ENCODE measurements at regions not wholly inside any gene's neighbourhood (a gene's known extent, or its start where the extent isn't known, plus 50 kb on each side); places are given as distances from the start of the nearest gene placed in this dataset.

DNA sequence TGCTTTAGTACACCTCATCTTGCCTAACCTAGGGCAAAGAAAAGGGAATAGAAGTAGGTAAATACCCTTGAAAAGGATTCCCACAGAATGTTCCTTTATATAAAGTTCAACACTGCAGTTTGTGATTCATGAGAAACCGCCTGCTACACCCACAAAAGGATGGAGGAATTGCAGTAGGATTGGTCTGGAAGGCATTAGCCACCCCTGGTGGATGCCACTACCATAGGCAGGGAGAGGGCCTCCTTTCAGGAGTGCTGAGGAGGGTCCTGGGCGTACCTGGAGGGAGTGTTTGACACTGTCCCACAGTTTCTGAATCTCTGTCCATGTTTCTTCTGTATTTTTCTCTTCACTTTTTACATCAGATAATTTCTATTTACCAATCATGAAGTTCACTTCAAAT, 221.8 kb upstream of the TMEM72 start:
- no peak for DNase-seq

DNA sequence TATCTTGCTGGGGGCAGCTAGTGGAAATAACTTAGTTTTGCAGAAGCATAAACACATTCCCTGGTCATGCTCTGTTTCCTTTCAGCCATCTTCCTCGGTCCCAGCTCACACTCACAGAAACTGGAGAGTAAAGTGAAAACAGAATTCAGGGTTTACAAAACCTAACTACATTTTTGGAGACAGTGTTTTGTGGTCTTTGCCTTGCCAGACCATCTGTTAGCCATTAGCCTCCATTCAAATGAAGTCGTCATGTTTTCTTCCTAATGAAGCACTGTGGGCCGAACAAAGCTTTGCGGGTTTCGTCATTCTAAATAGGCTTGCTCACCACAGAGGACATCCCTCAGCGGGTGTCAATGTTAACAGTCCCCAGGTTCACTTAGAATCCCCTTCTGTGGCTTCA, 214.6 kb upstream of the TMEM72 start:
- DNase-seq = no peak

DNA sequence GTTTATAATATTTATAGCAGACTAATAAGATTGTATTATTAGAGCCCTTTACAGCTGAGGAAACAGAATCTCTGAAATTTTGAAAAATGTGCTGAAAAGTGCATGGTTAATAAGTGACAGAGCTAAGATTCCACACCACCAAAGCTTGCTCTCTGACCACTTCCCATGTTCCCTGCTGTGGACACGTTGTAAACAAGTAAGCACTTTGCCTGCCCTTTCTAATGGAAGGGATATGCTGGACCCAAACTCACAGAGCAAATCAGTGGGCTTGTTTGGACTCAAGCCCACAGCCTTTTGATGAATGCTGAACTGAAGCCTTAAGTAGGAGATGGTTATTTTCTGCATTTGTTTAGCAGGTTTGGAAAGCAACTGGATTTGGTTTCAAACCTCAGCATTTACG, 214.0 kb upstream of the TMEM72 start:
- DNase-seq = no peak

DNA sequence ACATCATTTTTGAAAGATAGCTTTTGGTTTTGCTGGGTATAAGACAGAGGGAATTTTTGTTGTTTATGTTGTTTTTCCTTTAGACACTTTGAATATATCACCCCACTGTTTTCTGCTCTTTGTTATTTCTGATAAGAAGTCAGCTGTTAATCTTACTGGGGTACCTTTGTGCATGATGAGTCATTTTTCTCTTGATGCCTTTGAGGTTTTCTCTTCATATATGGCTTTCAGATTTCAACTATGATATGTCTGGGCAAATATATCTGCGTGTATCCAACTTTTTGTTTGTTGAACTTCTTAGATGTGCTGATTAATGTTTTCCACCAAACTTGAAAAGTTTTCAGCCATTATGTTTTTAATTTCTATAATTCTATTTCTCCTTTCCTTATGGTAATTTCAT, 208.6 kb upstream of the TMEM72 start:
- no peak for DNase-seq

DNA sequence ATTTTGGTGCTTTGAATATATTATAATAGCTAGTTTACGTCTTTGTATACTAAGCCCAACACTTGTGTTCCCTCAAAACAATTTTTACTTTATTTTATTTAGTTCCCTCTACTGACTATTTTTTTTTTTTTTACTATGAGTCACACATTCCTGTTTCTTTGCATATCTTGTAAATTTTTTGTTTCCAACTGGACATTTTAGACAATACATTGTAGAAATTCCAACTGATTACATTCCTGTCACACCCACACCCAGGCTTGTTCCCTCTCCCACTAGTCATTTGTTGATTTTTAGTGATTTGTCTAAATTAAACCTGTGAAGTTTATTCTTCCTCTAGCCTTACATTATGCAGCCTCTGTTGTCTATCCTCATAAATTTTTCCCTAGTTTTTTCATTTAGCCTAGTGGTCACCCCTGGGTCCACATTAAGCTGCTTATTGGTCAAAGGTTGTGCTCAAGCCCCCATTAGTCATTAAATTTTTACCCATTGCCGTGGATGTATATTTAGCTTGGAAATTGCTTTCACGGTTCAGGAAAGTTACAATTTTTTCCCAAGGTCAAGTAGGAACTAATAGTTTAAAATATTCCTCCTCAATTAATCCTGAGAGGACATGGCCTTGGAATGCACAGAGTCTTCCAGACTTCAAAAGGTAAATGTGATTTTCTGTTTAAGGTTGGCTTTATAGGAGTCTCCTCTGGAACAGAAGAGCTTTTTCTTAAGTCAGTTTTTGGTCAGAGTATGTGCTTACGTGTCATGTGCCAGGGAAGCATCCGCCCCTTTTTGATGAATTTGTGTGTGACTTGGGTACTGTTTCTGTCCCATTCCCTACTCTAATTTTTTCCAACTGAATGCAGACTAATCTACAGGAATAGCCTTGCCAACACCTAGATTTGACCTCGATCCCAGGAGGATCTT, 207.6 kb upstream of the TMEM72 start:
- DNase-seq = no peak

DNA sequence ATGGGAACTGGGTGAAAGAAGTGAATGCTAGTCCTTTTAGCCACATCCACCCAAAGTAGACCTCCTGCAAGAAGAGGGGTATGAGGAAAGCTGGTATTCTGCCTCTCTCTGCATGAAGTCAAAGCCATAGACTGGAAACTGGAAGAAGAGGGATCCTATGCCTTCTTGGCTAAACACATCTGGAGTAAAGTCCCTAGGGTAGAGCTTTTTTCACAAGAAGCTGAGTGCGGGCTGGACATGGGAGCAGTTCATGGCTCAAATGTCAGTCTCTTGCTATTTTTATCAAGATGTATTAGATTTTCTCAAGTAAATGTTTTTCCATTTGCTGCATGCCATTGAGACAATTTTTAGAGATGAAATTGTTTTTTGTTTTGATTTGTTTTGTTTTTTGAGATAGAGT, 206.5 kb upstream of the TMEM72 start:
- no peak for DNase-seq

DNA sequence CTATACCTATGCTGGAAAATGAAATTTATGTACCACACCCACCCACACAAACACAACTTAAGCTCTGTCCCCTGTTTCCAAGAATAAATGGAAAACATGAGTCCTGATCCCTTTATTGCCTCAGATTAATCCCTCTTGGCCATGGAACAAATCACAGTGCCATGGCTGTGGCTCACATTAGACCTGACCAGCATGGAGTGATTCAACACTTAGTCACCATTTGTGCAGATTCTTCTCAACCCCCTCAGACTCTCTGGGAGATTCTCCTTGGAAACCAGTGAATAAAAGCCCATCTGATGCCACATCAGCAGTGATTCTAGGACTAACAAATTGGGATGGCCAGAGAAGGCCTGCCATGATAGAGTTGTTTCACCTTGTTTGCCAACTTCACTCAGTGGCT, 204.4 kb upstream of the TMEM72 start:
- DNase-seq = no peak

DNA sequence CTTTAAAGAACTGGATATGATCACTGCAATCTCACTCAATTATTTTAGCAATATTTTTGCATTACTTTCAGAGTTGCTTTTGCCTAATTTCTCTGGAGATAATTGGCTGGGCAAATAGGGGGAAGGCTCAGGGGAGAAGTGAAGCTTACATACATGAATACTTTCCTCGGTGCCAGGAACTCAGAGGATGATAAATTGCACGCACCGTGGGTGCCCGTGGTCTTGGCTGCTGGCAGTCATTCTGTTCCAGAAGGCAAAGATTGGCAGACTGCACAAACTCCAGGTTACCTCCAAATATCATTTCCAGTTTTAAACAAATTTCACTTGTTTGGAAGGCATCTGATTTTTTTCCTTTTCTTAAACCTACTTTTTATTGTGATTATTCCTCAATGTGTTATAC, 197.8 kb upstream of the TMEM72 start:
- DNase-seq = no peak

DNA sequence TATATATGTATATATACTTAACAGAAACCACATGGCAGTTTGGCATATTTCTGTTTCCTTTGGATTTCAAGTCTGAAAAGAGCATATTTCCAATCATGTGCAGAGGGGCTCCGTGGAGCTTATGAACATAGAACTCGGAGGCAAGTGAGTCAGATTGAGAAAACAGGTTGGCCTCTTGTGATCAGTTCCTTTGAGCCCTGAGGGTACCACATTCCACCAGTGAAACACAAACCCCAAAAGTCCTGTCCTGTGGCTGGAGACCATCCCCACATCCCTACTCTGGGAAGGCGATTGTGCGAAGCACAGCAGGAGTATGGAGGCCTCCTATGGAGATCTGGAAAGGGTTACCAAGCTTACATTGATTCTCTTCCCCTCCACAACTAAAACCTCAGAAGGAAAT, 196.7 kb upstream of the TMEM72 start:
- DNase-seq = no peak

DNA sequence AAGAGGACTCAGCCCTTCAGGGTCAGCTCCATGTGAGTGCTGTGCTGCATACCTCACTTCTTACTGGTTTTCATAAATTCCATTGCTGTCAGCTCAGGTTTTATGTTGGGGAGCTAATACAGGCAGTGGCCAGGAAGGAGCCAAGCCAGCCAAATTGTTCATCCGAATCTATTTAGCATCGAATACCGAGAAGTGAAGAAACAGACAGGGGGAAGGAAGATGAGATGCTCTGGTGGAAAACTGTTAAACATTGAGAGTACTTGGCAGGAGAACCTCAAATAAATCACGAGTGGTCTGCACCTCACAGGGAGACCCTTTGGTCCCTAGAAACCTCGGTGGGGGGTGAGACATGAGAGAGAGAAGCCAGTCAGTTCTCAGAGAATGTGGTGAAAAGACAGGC, 196.0 kb upstream of the TMEM72 start:
- no peak for DNase-seq

DNA sequence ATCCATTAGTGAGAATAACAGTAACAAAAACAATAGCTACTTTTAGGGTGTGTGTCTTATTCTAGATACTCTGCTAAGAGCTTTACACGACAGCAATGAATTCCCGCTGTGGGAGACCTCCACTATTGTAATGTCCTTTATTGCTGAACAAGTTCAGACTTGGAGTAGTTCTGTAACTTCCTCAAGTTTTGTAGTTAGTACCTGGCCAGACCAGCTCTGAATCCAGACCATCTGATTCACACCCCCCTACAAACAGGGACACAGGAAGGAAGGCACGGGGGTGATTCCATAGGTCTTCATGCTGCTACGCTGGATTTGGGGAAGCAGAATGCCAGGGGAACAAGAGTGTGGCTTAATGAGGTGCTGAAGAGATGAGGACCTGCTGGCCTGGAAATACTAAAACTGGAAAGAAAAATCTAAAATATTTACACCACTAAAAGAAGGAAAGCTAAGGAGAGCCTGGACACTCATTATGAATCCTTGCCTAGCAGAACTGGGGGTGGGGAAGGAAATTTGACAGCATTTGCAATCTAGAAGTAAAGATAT, 194.6 kb upstream of the TMEM72 start:
- DNase-seq = no peak

DNA sequence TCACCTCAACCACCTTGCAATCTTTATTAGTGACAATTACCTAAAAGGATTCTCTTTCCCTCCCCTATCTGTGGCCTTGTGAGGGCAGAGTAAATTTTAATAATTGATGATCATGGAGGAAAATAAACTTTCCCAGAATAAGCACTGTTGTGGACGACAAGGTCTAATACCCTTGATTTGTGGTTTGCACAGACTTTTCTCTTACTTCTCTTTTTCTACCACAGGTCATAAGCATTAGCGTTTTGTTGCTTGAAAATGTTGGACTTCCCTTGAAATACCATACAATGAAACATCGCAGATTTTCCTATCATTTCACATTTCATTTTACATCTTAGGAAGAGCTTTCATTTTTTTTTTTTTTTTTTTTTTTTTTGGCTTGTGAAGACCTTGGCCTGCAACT, 188.1 kb upstream of the TMEM72 start:
- DNase-seq = no peak

DNA sequence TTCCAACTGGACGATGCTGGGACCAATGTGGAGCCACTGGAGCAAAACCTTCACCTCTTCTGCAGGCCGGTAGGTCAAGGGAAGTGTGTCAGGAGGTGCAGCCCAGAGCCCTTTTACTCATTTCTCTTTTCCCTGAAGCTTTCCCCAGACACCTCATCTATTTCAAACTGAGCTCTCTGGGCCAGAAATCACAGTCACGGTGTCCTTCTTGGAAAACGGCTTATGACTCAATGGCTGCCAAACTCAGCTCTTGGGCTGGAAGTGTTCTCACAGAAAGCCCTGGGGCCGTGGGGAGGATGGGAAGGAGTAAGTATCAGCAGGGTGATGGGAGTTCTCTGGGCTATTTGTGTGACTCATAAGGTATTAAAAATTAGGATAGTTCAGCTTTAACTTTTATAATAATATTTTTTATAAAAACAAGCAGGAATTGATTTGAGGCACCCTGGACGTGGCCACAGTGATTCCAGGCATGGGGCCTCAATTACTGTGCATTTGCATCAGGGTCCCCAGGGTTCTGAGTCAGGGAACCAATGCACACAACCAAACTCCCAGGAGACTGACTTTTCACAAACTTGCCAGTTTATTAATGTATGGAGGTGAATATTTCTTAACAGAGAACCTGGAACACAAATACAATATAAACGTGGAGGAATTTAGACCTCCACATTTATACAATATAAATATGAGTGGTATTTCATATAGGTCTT, 187.4 kb upstream of the TMEM72 start:
- DNase-seq = no peak

DNA sequence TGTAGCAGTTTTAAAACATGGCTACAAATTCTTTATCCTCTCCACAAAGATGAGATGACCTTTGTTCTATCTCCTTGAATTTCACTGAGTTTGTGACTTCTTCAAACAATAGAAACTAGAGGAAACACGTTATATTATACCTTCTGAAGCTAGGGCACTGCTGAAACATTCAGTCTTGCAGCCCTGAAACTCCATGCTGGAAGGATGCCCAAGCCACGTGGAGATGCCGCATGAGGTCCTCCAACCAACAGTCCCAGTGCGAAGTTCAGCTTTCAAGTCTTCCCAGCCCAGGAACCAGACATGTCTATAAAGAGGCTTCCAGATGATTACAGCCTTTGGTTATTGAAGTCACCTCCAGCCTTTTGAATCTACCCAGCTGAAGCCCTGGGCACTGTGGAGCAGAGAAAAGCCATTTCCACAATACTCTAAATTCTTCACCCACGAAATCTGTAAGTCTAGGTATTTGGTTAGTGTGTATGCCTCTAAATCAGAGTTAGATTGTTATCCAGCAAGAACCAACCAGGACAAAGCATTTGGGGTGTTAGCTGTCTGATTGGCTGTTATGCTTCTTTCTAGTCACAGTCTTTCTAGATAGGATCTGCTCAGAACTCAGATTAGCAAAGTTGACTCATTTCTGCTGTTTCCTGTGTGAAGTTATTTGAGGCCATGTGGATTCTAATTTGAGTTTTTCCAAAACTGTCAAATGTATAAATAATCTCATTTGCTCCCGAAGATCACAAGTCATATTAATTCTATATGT, 186.5 kb upstream of the TMEM72 start:
- no peak for DNase-seq

DNA sequence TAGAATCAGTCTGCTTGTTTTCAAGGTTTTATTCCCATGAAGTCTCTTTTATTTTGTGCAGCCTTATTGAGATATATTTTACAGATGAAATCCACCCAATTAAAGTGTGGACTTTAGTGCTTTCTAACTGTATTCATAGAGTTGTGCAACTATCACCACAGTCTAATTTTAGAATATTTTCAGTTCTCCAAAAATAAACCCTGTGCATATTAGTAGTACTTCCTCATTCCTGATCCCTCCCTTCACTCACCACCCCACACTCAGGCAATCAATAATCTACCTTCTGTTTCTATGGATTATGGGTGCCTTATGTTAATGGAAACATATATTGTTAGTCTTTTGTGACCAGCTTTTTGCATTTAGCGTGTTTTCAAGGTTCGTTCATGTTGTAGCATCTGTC, 185.7 kb upstream of the TMEM72 start:
- no peak for DNase-seq

DNA sequence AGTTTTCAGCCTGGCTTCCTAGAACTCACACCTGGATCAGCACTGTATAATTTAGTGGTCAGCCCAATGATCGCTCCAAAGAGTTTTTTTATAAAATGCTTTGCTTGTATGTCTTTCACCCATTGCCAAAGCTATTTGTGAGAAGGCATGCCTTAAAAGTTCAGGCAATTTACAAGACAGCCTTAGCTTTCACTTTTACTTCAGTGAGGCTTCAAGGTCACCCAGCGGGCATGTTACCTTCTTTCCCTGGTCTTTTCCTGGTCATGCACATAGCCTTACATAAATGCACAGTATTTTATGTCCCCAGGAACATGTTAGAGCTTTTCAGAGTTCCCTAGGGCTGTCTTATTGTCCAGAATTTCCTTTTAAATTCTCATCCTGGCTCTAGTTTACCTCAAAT, 179.9 kb upstream of the TMEM72 start:
- DNase-seq = no peak

DNA sequence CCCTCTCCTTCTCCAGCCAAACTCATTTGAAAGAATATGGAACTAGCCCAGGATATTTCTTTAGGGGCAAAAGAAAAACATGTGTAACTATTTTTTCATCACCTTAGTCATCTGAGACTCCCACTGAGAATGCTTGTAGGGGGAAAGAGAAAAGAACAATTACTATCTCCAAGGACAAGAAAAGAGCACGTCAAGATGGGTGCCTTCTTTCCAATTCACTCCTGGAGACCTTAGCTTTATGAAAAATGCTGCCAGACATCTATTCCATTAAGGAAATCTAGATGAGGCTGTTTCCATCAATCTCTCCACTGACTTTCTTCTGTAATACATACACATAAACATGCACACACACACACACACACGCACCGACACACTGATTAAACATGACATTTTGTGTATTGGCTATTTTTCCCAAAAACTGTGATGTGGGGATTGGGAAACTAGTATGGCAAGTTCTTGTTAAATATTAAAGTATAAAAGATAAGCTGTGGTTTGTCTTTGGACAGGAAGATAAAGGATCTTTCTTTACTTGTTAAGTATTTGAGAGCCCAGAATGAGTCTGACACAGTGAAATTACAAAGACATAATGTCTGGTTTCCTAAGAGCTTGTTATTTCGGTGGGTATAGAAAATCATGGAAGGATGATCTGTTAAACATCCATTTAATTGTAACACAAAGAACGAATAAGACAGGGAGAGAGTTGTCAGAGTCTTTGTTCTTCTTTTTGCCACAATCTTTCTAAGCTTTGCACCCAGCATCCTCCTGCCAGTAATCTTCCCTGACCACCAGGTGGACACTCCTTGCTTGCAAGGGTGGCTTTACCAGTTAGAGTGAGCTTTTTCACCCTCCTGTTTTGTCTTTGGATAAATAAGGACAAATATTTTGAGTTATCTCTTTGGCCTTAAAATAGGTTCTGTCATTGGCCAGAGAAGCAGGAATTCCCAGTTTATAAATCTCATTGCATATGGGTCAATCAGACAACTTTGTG, 177.3 kb upstream of the TMEM72 start:
- no peak for DNase-seq

DNA sequence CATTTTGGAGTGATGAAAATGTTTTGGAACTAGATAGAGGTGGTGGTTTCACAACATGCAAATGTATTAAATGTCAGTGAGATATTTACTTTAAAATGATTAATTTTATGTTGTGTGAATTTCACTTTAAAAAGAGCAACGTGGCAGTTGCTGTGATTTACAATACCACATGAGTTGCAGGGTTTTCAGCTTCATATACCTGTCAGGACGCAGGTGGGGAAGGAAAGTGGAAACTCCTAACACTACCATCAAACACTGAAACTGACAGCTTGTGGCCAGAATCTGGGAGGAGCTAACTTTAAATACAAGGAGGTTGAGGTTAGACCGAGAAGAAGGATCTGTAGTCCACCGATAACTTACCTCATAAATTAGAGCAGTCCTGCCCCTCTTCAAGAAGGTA, 168.9 kb upstream of the TMEM72 start:
- no peak for DNase-seq

DNA sequence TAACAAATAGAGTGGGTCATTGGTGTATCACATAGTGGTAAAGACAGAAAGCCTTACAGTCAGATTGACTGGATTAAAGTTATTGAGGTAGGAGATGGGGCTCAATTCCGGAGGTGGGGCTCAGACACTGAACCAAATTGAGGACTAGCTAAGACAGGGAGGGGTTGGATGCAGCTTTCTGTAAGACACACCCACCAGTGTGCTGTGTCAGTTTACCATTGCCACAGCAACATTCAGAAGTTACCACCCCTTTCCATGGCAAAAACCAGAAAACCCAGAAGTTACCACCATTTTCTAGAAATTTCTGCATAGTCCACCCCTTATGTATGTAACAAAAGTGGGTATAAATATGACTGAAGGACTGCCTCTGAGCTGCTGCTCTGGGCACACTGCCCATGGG, 167.6 kb upstream of the TMEM72 start:
- DNase-seq = no peak

DNA sequence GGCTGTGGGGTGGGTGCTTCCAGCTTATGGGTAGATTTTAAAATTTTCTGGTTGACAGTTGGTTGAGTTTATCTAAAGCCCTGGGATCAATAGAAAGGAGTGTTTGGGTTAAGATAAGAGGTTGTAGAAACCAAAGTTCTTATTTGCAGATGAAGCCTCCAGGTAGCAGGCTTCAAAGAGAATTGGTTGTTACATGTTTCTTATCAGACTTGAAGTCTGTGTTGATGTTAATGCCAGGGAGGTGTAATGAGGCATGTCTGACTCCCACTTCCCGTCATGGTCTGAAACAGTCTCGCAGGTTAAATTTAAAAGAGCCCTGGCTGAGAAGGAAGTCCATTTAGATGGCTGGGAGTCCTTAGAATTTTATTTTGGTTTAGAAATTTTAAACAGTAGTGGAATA, 165.2 kb upstream of the TMEM72 start:
- DNase-seq = no peak

DNA sequence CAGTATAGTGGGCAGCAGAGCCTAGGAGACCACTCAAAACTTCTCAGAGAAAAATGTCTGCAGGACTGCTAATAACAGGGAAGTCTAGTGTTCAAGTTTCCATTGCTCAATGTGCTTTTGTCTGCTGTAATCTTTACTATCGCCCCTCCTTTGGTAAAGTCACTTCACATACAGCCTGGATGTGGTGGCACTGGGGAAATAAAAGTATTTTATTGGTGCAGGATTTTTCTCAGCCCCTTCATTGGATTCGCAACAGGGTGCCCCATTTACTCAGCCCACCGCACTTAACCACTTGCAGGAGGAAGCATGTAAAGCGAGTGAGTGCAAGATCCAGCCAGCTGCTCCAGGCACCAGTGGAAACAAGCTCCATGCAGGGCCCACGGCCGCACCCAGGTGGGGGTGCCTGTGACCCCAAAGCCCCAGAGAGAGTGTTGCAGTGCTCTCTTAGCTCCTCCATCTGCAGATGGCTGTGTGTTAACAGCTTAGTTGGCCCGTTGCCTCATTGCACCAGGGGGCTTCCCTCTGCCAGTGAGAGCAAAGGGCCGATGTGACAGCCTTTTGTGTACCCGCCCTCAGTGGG, 163.5 kb upstream of the TMEM72 start:
- no peak for DNase-seq

DNA sequence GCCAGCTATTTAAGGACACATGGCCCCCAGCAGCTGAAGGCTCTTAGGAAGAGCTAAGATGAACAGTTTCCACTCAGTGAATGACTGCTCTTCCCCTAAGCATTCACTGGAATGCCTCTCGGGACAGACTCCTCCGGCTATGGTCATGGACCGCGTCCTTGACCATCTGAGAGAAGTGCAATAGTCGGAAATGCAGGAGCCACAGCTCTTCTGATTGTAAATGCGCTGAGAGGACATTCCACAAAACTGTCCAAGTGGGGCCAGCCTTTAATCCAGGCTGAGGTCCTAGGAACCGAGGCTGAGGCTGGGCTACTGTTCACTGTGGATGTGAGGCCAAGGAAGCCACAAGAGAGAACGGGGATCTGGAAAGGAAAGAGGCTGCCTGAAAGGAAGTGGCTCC, 162.0 kb upstream of the TMEM72 start:
- DNase-seq = no peak

Data from NCI-H524 treated with DMSO at 0.1 percent for 48 hours (cell line).